Ovary (tissue), 3 donors: ENCODE measurements at regions not wholly inside any gene's neighbourhood (a gene's known extent, or its start where the extent isn't known, plus 50 kb on each side); places are given as distances from the start of the nearest gene placed in this dataset.

ENCODE experiments used
- CTCF ChIP-seq, 3 donors: fragments of 450-650 bp in 2 of 3; fragments of 200-600 bp in 1 of 3; IDR thresholded peaks; one replicate each; pipeline versions ENCODE4 v1.5.1 to v1.8.0; 2016 to 2022; ENCODE audit warnings: antibody characterized with exemption in 3 of 3, mild to moderate bottlenecking in 1 of 3
- EP300 ChIP-seq: sonication (generic); formaldehyde crosslinking; IDR thresholded peaks from one replicate; pipeline ENCODE4 v1.6.1; 2017; ENCODE audit warnings: antibody characterized with exemption
- POLR2A ChIP-seq: fragments of 450-650 bp; IDR thresholded peaks from one replicate; pipeline ENCODE4 v1.6.1; 2017; ENCODE audit warnings: antibody characterized with exemption, mild to moderate bottlenecking, moderate library complexity
- donor health status: DM: no; HTN: no; CAD: no.

GRCh38 chr12:126040307-126040706, 975.1 kb downstream of the AACS start:
- TF ChIP-seq CTCF (IDR thresholded peaks at IDR 0.05) (no peak), EP300 (no peak), POLR2A (no peak)
